OCI-M2 (cell line): ENCODE measurements at regions not wholly inside any gene's neighbourhood (a gene's known extent, or its start where the extent isn't known, plus 50 kb on each side); places are given as distances from the start of the nearest gene placed in this dataset.
"Not testable (repeated sequence)": the region's sequence is repeated elsewhere in the genome, so short reads cannot be mapped to it uniquely, and the experiment has no call there.

Experiments
- DNase-seq: peaks from one replicate; lab custom pipeline; 2025; ENCODE audit not compliant: unreplicated experiment; lab: John Stamatoyannopoulos, UW

- no peak for DNase-seq
Observed at GRCh38 chr4:117545039-117545438, 459.7 kb upstream of the TRAM1L1 start.

- no peak for DNase-seq
Observed at GRCh38 chr4:117549524-117549923, 464.1 kb upstream of the TRAM1L1 start.

GRCh38 chr4:117550085-117550484 is 464.7 kb upstream of the TRAM1L1 start:
- DNase-seq, result no peak

GRCh38 chr4:117560329-117560728 is 474.0 kb upstream of the NDST3 start:
- no peak for DNase-seq

GRCh38 chr4:117574085-117574484 is 460.2 kb upstream of the NDST3 start:
- DNase-seq, result no peak

GRCh38 chr4:117575850-117576249 is 458.4 kb upstream of the NDST3 start:
- DNase-seq, result no peak

GRCh38 chr4:117577686-117578311 is 456.5 kb upstream of the NDST3 start:
- DNase-seq, result no peak

GRCh38 chr4:117588771-117589170 is 445.5 kb upstream of the NDST3 start:
- no peak for DNase-seq

- DNase-seq, result no peak
Observed at GRCh38 chr4:117596917-117597480, 437.3 kb upstream of the NDST3 start.

GRCh38 chr4:117599393-117599792 is 434.9 kb upstream of the NDST3 start:
- not testable (repeated sequence) for DNase-seq

GRCh38 chr4:117600936-117601335 is 433.4 kb upstream of the NDST3 start:
- not testable (repeated sequence) for DNase-seq

- DNase-seq, result no peak
Observed at GRCh38 chr4:117610706-117611308, 423.5 kb upstream of the NDST3 start.

- no peak for DNase-seq
Observed at GRCh38 chr4:117621673-117622072, 412.6 kb upstream of the NDST3 start.

GRCh38 chr4:117623326-117623725 is 411.0 kb upstream of the NDST3 start:
- no peak for DNase-seq

GRCh38 chr4:117626664-117627063 is 407.6 kb upstream of the NDST3 start:
- DNase-seq, result no peak

GRCh38 chr4:117634716-117635115 is 399.6 kb upstream of the NDST3 start:
- DNase-seq, result no peak

- no peak for DNase-seq
Observed at GRCh38 chr4:117637347-117637746, 396.9 kb upstream of the NDST3 start.

- no peak for DNase-seq
Observed at GRCh38 chr4:117640836-117641235, 393.4 kb upstream of the NDST3 start.

- DNase-seq, result no peak
Observed at GRCh38 chr4:117641519-117641918, 392.8 kb upstream of the NDST3 start.

- no peak for DNase-seq
Observed at GRCh38 chr4:117654079-117654478, 380.2 kb upstream of the NDST3 start.

GRCh38 chr4:117660668-117661067 is 373.6 kb upstream of the NDST3 start:
- DNase-seq, result no peak
